ENCODE measurements at regions not wholly inside any gene's neighbourhood (a gene's known extent, or its start where the extent isn't known, plus 50 kb on each side); places are given as distances from the start of the nearest gene placed in this dataset.

- CTCF ChIA-PET = interaction anchor here (0.6 kb wide), 1 partner anchor 86 kb away, joined by 3 read pairs; no protein-coding TSS in a partner anchor
- POLR2A ChIA-PET (ENCODE audit: low non-redundant PET) = no interaction called here
- DNase-seq (ENCODE audit: low spot score) = no peak
- H3K27ac ChIP-seq = peak overlapping the region; percentile 64
- no peak for TF ChIP-seq CTCF (conservative IDR thresholded peaks at IDR 0.05; ENCODE audit: low read depth)
These were observed 493.6 kb downstream of the FOXO1 start for GRCh38 chr13:40172878-40173277.

- no peak overlapping the region for H3K27ac ChIP-seq
- CTCF ChIA-PET = no interaction called here
- no peak for TF ChIP-seq CTCF (conservative IDR thresholded peaks at IDR 0.05; ENCODE audit: low read depth)
- POLR2A ChIA-PET (ENCODE audit: low non-redundant PET) = no interaction called here
- DNase-seq (ENCODE audit: low spot score) = no peak
These were observed 490.8 kb downstream of the FOXO1 start for GRCh38 chr13:40175639-40176038.

- POLR2A ChIA-PET (ENCODE audit: low non-redundant PET) = no interaction called here
- no peak for TF ChIP-seq CTCF (conservative IDR thresholded peaks at IDR 0.05; ENCODE audit: low read depth)
- no peak for DNase-seq (ENCODE audit: low spot score)
- CTCF ChIA-PET = interaction anchor here (0.7 kb wide), 2 partner anchors 107 to 233 kb away, joined by 3 to 8 read pairs; no protein-coding TSS in a partner anchor
- H3K27ac ChIP-seq = no peak overlapping the region
These were observed 490.2 kb downstream of the FOXO1 start for GRCh38 chr13:40176242-40176641.

- ChIA-PET CTCF (no interaction called here), POLR2A (ENCODE audit: low non-redundant PET) (no interaction called here)
- DNase-seq (ENCODE audit: low spot score) = no peak
- no peak for TF ChIP-seq CTCF (conservative IDR thresholded peaks at IDR 0.05; ENCODE audit: low read depth)
- H3K27ac ChIP-seq = no peak overlapping the region
These were observed 488.3 kb downstream of the FOXO1 start for GRCh38 chr13:40178130-40178529.

DNA sequence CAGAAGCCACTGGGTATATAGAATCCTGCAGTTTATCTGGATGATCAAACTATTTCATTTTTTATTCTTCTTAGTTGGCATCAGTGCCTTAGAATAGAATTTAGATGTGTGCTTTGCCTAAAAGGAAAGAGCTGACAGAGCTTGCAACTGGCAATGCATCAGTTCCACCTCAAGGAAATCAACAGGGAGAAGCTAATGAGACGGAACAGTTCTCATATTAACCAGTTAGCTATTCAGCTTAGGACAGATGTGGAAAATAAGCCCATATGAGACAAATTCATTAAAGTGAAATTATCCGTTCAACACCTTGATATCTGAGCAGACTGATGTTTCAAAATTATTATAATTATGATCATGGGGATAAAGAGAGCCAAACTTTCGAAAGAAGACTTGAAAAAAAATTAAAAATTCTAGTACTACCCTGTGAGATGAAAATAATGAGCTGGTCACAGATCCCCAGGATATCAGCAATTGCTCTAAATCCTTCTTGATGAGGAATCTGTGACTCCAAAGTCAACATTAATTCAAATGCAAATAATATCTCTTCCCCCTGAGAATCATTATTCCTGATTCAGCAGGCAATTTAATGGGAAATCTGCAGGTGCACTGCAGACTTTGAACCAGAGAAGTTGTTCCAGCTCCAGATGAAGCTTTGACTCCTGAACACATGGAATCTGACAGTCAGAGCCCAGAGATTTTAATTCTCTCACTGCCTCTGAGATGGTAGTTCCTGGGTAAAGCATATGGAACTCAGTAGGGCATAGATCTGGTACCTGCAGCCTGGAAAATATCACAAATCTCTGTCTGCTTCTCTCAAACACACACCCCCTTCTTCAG lies 486.8 kb downstream of the FOXO1 start:
- POLR2A ChIA-PET (ENCODE audit: low non-redundant PET) = no interaction called here
- DNase-seq (ENCODE audit: low spot score) = no peak
- H3K27ac ChIP-seq = no peak overlapping the region
- TF ChIP-seq CTCF (conservative IDR thresholded peaks at IDR 0.05; ENCODE audit: low read depth) = no peak
- CTCF ChIA-PET = interaction anchor here (0.6 kb wide), 1 partner anchor 520 kb away, joined by 5 read pairs; no protein-coding TSS in a partner anchor

GRCh38 chr13:40180776-40181175 lies 485.7 kb downstream of the FOXO1 start:
- no peak for DNase-seq (ENCODE audit: low spot score)
- H3K27ac ChIP-seq = no peak overlapping the region
- TF ChIP-seq CTCF (conservative IDR thresholded peaks at IDR 0.05; ENCODE audit: low read depth) = no peak
- ChIA-PET CTCF (no interaction called here), POLR2A (ENCODE audit: low non-redundant PET) (no interaction called here)

All from RWPE1 (cell line).